HEK293 (cell line): ENCODE measurements at regions not wholly inside any gene's neighbourhood (a gene's known extent, or its start where the extent isn't known, plus 50 kb on each side); places are given as distances from the start of the nearest gene placed in this dataset.

Experiments
- CTCF ChIA-PET: fragments of 350-600 bp; formaldehyde crosslinking; extraction: SDS; loops from one replicate; lab custom pipeline; 2021; ENCODE audit warnings: antibody characterized with exemption; lab: Yijun Ruan, JAX
- POLR2A ChIA-PET: fragments of 300-600 bp; formaldehyde crosslinking; extraction: SDS; loops from one replicate; lab custom pipeline; 2020; ENCODE audit warnings: antibody characterized with exemption, inconsistent platforms; lab: Yijun Ruan, JAX
- H3K27ac ChIP-seq: fragments of 200-500 bp; sonication (Bioruptor generic); 2 replicates; pipeline ENCODE4 v1.5.1; 2014; ENCODE audit warnings: low read depth, low read length, control low read depth, inconsistent platforms; ENCODE audit errors: extremely low read depth
- H3K36me3 ChIP-seq, 2 experiments: fragments of 200-500 bp in 1 of 2; sonication (Bioruptor generic) in 1 of 2; 1 replicate in 1 of 2; 2 replicates in 1 of 2; pipeline ENCODE4 v1.5.1; 2014 to 2017; ENCODE audit warnings: inconsistent platforms in 2 of 2, low read length in 2 of 2; ENCODE audit not compliant: control insufficient read depth in 2 of 2, insufficient read depth in 1 of 2
- H3K4me1 ChIP-seq: fragments of 200-500 bp; sonication (Bioruptor generic); 2 replicates; pipeline ENCODE4 v1.5.1; 2014; ENCODE audit warnings: mild to moderate bottlenecking, low read length, inconsistent platforms; ENCODE audit not compliant: control insufficient read depth, insufficient read depth
- H3K4me3 ChIP-seq: 2 replicates; pipeline ENCODE4 v1.5.1; 2011; ENCODE audit warnings: low read depth, mild to moderate bottlenecking, control low read depth, low read length, moderate library complexity
- H3K9me3 ChIP-seq: fragments of 200-500 bp; sonication (Bioruptor generic); 2 replicates; pipeline ENCODE4 v1.5.1; 2014; ENCODE audit warnings: low read depth, low read length, inconsistent platforms; ENCODE audit not compliant: control insufficient read depth, insufficient read depth
- BCL6B ChIP-seq: fragments of 450-650 bp; formaldehyde crosslinking; IDR thresholded peaks from 2 replicates; pipeline ENCODE4 v1.5.1; 2017; ENCODE audit warnings: missing biosample characterization, missing genetic modification characterization
- HOXC10 ChIP-seq: sonication (generic); formaldehyde crosslinking; IDR thresholded peaks from 2 replicates; pipeline ENCODE4 v1.8.1; 2023; ENCODE audit warnings: mild to moderate bottlenecking, missing genetic modification reagents
- KLF7 ChIP-seq: fragments of 450-650 bp; formaldehyde crosslinking; IDR thresholded peaks from 2 replicates; pipeline ENCODE4 v1.5.1; 2016; ENCODE audit warnings: missing biosample characterization, missing genetic modification characterization, borderline replicate concordance
- MZF1 ChIP-seq: fragments of 450-650 bp; formaldehyde crosslinking; IDR thresholded peaks from 2 replicates; pipeline ENCODE4 v1.5.1; 2017; ENCODE audit warnings: missing biosample characterization, missing genetic modification characterization, borderline replicate concordance
- PRDM10 ChIP-seq: fragments of 450-650 bp; formaldehyde crosslinking; IDR thresholded peaks from 2 replicates; pipeline ENCODE4 v1.5.1; 2016; ENCODE audit warnings: missing biosample characterization, missing genetic modification characterization
- REPIN1 ChIP-seq: fragments of 450-650 bp; formaldehyde crosslinking; IDR thresholded peaks from 2 replicates; pipeline ENCODE4 v1.5.1; 2017; ENCODE audit warnings: missing biosample characterization, missing genetic modification characterization, low read depth
- SETDB1 ChIP-seq: IDR thresholded peaks from one replicate; pipeline ENCODE4 v1.6.1; 2017; ENCODE audit warnings: mild to moderate bottlenecking, low read length, moderate library complexity, mixed read lengths; ENCODE audit not compliant: insufficient read length
- TCF7L2 ChIP-seq: IDR thresholded peaks from 2 replicates; pipeline ENCODE4 v1.6.1; 2011; ENCODE audit warnings: low read depth, mild to moderate bottlenecking, inconsistent platforms, low read length, moderate library complexity, borderline replicate concordance
- ZNF155 ChIP-seq: fragments of 450-650 bp; formaldehyde crosslinking; IDR thresholded peaks from 2 replicates; pipeline ENCODE4 v1.5.1; 2016; ENCODE audit warnings: missing biosample characterization, missing genetic modification characterization
- ZNF223 ChIP-seq: fragments of 450-650 bp; formaldehyde crosslinking; IDR thresholded peaks from 2 replicates; pipeline ENCODE4 v1.5.1; 2016; ENCODE audit warnings: missing biosample characterization, missing genetic modification characterization
- ZNF558 ChIP-seq: fragments of 450-650 bp; formaldehyde crosslinking; IDR thresholded peaks from 2 replicates; pipeline ENCODE4 v1.5.1; 2016; ENCODE audit warnings: missing biosample characterization, missing genetic modification characterization
- ZNF658 ChIP-seq: fragments of 450-650 bp; formaldehyde crosslinking; IDR thresholded peaks from 2 replicates; pipeline ENCODE4; 2016; ENCODE audit warnings: missing biosample characterization, missing genetic modification characterization
- ZNF76 ChIP-seq: fragments of 450-650 bp; formaldehyde crosslinking; IDR thresholded peaks from 2 replicates; pipeline ENCODE4; 2016; ENCODE audit warnings: low read depth, missing biosample characterization, missing genetic modification characterization, borderline replicate concordance
- ZSCAN16 ChIP-seq: fragments of 450-650 bp; formaldehyde crosslinking; IDR thresholded peaks from 2 replicates; pipeline ENCODE4 v1.5.1; 2016; ENCODE audit warnings: missing biosample characterization, missing genetic modification characterization
- TF ChIP-seq, protein P1 (sequence below): fragments of 450-650 bp; formaldehyde crosslinking; IDR thresholded peaks from 2 replicates; pipeline ENCODE4 v1.5.1; 2017; ENCODE audit warnings: missing biosample characterization, missing genetic modification characterization
- TF ChIP-seq, protein P2 (sequence below): fragments of 450-650 bp; IDR thresholded peaks from 2 replicates; pipeline ENCODE4 v1.5.1; 2018; ENCODE audit warnings: missing biosample characterization, mild to moderate bottlenecking, missing genetic modification characterization
- TF ChIP-seq, protein P3 (sequence below): fragments of 450-650 bp; formaldehyde crosslinking; IDR thresholded peaks from 2 replicates; pipeline ENCODE4 v1.5.1; 2016; ENCODE audit warnings: missing biosample characterization, missing genetic modification characterization
- TF ChIP-seq, protein P4 (sequence below): fragments of 450-650 bp; formaldehyde crosslinking; IDR thresholded peaks from 2 replicates; pipeline ENCODE4 v1.5.1; 2016; ENCODE audit warnings: missing biosample characterization, missing genetic modification characterization

- no peak overlapping the region for H3K27ac ChIP-seq
- POLR2A ChIA-PET, result interaction anchor here (0.6 to 1.3 kb wide), 2 partner anchors 14 to 109 kb away, joined by 4 to 10 read pairs; partner anchors contain the start of gene NABP1
- no peak for TF ChIP-seq MZF1 (tag by site-specific recombination)
- TF ChIP-seq, protein P1, sequence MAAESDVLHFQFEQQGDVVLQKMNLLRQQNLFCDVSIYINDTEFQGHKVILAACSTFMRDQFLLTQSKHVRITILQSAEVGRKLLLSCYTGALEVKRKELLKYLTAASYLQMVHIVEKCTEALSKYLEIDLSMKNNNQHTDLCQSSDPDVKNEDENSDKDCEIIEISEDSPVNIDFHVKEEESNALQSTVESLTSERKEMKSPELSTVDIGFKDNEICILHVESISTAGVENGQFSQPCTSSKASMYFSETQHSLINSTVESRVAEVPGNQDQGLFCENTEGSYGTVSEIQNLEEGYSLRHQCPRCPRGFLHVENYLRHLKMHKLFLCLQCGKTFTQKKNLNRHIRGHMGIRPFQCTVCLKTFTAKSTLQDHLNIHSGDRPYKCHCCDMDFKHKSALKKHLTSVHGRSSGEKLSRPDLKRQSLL, result no peak
- no peak for TF ChIP-seq HOXC10 (CRISPR knock-in tag)
- TF ChIP-seq ZNF76 (tag by site-specific recombination), result no peak
- no peak for TF ChIP-seq SETDB1
- TF ChIP-seq ZNF658 (tag by site-specific recombination), result no peak
- TF ChIP-seq KLF7, result no peak
- TF ChIP-seq, protein P2, sequence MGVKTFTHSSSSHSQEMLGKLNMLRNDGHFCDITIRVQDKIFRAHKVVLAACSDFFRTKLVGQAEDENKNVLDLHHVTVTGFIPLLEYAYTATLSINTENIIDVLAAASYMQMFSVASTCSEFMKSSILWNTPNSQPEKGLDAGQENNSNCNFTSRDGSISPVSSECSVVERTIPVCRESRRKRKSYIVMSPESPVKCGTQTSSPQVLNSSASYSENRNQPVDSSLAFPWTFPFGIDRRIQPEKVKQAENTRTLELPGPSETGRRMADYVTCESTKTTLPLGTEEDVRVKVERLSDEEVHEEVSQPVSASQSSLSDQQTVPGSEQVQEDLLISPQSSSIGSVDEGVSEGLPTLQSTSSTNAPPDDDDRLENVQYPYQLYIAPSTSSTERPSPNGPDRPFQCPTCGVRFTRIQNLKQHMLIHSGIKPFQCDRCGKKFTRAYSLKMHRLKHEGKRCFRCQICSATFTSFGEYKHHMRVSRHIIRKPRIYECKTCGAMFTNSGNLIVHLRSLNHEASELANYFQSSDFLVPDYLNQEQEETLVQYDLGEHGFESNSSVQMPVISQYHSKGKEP (tag by site-specific recombination), result no peak
- TF ChIP-seq ZNF223 (tag by site-specific recombination), result no peak
- TF ChIP-seq, protein P3, sequence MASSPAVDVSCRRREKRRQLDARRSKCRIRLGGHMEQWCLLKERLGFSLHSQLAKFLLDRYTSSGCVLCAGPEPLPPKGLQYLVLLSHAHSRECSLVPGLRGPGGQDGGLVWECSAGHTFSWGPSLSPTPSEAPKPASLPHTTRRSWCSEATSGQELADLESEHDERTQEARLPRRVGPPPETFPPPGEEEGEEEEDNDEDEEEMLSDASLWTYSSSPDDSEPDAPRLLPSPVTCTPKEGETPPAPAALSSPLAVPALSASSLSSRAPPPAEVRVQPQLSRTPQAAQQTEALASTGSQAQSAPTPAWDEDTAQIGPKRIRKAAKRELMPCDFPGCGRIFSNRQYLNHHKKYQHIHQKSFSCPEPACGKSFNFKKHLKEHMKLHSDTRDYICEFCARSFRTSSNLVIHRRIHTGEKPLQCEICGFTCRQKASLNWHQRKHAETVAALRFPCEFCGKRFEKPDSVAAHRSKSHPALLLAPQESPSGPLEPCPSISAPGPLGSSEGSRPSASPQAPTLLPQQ (tag by site-specific recombination), result no peak
- no peak for TF ChIP-seq PRDM10 (tag by site-specific recombination)
- no peak for TF ChIP-seq ZNF558
- TF ChIP-seq ZSCAN16, result no peak
- CTCF ChIA-PET, result interaction anchor here (0.5 to 4.0 kb wide), 14 partner anchors 11 to 693 kb away, joined by 3 to 19 read pairs (median 4); partner anchors contain the start of gene NABP1
- H3K4me3 ChIP-seq, result no peak overlapping the region
- no peaks in the 10 kb centered on the region for H3K36me3 ChIP-seq
- no peaks in the 10 kb centered on the region for H3K9me3 ChIP-seq
- no peaks in the 10 kb centered on the region; the same call in 1 of the 2 replicates for H3K4me1 ChIP-seq
Measured at GRCh38 chr2:191569025-191569424, 108.9 kb upstream of the NABP1 start.

GRCh38 chr2:191571163-191571769 lies 106.7 kb upstream of the NABP1 start:
- Histone ChIP-seq H3K9me3 (no peaks in the 10 kb centered on the region), H3K27ac (no peak overlapping the region), H3K4me1 (no peaks in the 10 kb centered on the region; the same call in 1 of the 2 replicates), H3K36me3 (no peaks in the 10 kb centered on the region), H3K4me3 (no peak overlapping the region)
- ChIA-PET POLR2A (interaction anchor here (1.4 kb wide), 1 partner anchor 106 kb away, joined by 8 read pairs; the partner anchor contains the start of gene NABP1), CTCF (interaction anchor here (0.6 to 2.5 kb wide), 8 partner anchors 49 to 703 kb away, joined by 3 to 8 read pairs (median 4); partner anchors contain the start of gene NABP1)
- TF ChIP-seq ZNF155, result no peak
- TF ChIP-seq TCF7L2, result no peak
- TF ChIP-seq BCL6B (tag by site-specific recombination), result no peak
- no peak for TF ChIP-seq REPIN1 (tag by site-specific recombination)
- TF ChIP-seq, protein P4, sequence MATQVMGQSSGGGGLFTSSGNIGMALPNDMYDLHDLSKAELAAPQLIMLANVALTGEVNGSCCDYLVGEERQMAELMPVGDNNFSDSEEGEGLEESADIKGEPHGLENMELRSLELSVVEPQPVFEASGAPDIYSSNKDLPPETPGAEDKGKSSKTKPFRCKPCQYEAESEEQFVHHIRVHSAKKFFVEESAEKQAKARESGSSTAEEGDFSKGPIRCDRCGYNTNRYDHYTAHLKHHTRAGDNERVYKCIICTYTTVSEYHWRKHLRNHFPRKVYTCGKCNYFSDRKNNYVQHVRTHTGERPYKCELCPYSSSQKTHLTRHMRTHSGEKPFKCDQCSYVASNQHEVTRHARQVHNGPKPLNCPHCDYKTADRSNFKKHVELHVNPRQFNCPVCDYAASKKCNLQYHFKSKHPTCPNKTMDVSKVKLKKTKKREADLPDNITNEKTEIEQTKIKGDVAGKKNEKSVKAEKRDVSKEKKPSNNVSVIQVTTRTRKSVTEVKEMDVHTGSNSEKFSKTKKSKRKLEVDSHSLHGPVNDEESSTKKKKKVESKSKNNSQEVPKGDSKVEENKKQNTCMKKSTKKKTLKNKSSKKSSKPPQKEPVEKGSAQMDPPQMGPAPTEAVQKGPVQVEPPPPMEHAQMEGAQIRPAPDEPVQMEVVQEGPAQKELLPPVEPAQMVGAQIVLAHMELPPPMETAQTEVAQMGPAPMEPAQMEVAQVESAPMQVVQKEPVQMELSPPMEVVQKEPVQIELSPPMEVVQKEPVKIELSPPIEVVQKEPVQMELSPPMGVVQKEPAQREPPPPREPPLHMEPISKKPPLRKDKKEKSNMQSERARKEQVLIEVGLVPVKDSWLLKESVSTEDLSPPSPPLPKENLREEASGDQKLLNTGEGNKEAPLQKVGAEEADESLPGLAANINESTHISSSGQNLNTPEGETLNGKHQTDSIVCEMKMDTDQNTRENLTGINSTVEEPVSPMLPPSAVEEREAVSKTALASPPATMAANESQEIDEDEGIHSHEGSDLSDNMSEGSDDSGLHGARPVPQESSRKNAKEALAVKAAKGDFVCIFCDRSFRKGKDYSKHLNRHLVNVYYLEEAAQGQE (tag by site-specific recombination), result no peak
